ENCODE measurements at regions not wholly inside any gene's neighbourhood (a gene's known extent, or its start where the extent isn't known, plus 50 kb on each side); places are given as distances from the start of the nearest gene placed in this dataset.

DNA sequence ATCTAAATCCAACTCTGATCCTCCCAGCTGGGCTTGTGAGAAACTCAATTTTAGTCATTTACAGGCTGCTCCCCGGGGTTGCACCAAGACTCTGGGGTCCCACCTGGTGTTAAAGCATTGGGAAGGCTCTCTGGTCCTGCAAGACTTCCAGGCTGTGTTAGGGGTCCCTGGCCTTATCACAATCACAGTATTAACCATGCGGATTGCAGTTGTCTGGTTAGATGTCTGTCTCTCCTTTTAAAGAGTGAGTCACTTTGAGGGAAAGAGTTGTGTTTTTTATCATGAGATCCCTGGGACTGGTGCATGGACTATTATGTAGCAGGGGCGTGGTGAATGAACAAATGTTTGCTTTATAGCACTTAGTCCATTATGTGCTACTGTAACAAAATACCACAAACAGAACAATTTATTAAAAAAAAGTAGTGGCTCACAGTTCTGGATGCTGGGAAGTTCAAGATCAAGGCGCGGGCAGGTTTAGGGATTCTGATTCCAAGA, 531.4 kb downstream of the FUT8 start:
- Histone ChIP-seq H3K4me3 (ENCODE audit: low read length in 2 of 2) (no peak overlapping the region), H3K9me3 (ENCODE audit: control insufficient read depth in 2 of 2, low read length in 2 of 2) (peaks cover 0 to 2% of the 10 kb centered on the region in 2 donors), H3K9ac (ENCODE audit: low read length in 2 of 2) (no peak overlapping the region), H3K27me3 (ENCODE audit: control insufficient read depth in 1 of 2, insufficient read depth in 2 of 2, low read length in 2 of 2) (peaks cover 0 to 3% of the 10 kb centered on the region in 2 donors), H3K27ac (ENCODE audit: low read length) (no peak overlapping the region), H3K36me3 (ENCODE audit: control insufficient read depth in 2 of 2, insufficient read depth in 2 of 2, low read length in 2 of 2) (no peaks in the 10 kb centered on the region), H3K4me1 (ENCODE audit: control insufficient read depth, insufficient read depth, low read length) (no peaks in the 10 kb centered on the region)

- H3K36me3 ChIP-seq (ENCODE audit: control insufficient read depth in 2 of 2, insufficient read depth in 2 of 2, low read length in 2 of 2) = no peaks in the 10 kb centered on the region
- H3K9ac ChIP-seq (ENCODE audit: low read length in 2 of 2) = no peak overlapping the region
- H3K4me1 ChIP-seq (ENCODE audit: control insufficient read depth, insufficient read depth, low read length) = no peaks in the 10 kb centered on the region
- H3K9me3 ChIP-seq (ENCODE audit: control insufficient read depth in 2 of 2, low read length in 2 of 2) = peaks cover 0 to 2% of the 10 kb centered on the region in 2 donors
- H3K4me3 ChIP-seq (ENCODE audit: low read length in 2 of 2) = no peak overlapping the region
- H3K27me3 ChIP-seq (ENCODE audit: control insufficient read depth in 1 of 2, insufficient read depth in 2 of 2, low read length in 2 of 2) = peaks cover 0 to 3% of the 10 kb centered on the region in 2 donors
- H3K27ac ChIP-seq (ENCODE audit: low read length) = no peak overlapping the region
Measured at GRCh38 chr14:65945327-65945726, 532.8 kb downstream of the FUT8 start.

GRCh38 chr14:65946494-65946893, 534.0 kb downstream of the FUT8 start:
- Histone ChIP-seq H3K9me3 (ENCODE audit: control insufficient read depth in 2 of 2, low read length in 2 of 2) (peaks cover 0 to 2% of the 10 kb centered on the region in 2 donors), H3K27me3 (ENCODE audit: control insufficient read depth in 1 of 2, insufficient read depth in 2 of 2, low read length in 2 of 2) (peaks cover 0 to 3% of the 10 kb centered on the region in 2 donors), H3K4me1 (ENCODE audit: control insufficient read depth, insufficient read depth, low read length) (no peaks in the 10 kb centered on the region), H3K9ac (ENCODE audit: low read length in 2 of 2) (no peak overlapping the region), H3K36me3 (ENCODE audit: control insufficient read depth in 2 of 2, insufficient read depth in 2 of 2, low read length in 2 of 2) (no peaks in the 10 kb centered on the region), H3K4me3 (ENCODE audit: low read length in 2 of 2) (no peak overlapping the region), H3K27ac (ENCODE audit: low read length) (no peak overlapping the region)

- peaks cover 0 to 3% of the 10 kb centered on the region in 2 donors for H3K27me3 ChIP-seq (ENCODE audit: control insufficient read depth in 1 of 2, insufficient read depth in 2 of 2, low read length in 2 of 2)
- no peak overlapping the region for H3K9ac ChIP-seq (ENCODE audit: low read length in 2 of 2)
- H3K4me1 ChIP-seq (ENCODE audit: control insufficient read depth, insufficient read depth, low read length) = no peaks in the 10 kb centered on the region
- H3K27ac ChIP-seq (ENCODE audit: low read length) = no peak overlapping the region
- H3K9me3 ChIP-seq (ENCODE audit: control insufficient read depth in 2 of 2, low read length in 2 of 2) = peaks cover 0 to 2% of the 10 kb centered on the region in 2 donors
- H3K36me3 ChIP-seq (ENCODE audit: control insufficient read depth in 2 of 2, insufficient read depth in 2 of 2, low read length in 2 of 2) = no peaks in the 10 kb centered on the region
- no peak overlapping the region for H3K4me3 ChIP-seq (ENCODE audit: low read length in 2 of 2)
Measured at GRCh38 chr14:65948302-65948701, 535.8 kb downstream of the FUT8 start.

- Histone ChIP-seq H3K27ac (ENCODE audit: low read length) (no peak overlapping the region), H3K36me3 (ENCODE audit: control insufficient read depth in 2 of 2, insufficient read depth in 2 of 2, low read length in 2 of 2) (no peaks in the 10 kb centered on the region), H3K27me3 (ENCODE audit: control insufficient read depth in 1 of 2, insufficient read depth in 2 of 2, low read length in 2 of 2) (peaks cover 0 to 3% of the 10 kb centered on the region in 2 donors)
Measured at GRCh38 chr14:65949711-65950516, 536.3 kb upstream of the CCDC196 start.

DNA sequence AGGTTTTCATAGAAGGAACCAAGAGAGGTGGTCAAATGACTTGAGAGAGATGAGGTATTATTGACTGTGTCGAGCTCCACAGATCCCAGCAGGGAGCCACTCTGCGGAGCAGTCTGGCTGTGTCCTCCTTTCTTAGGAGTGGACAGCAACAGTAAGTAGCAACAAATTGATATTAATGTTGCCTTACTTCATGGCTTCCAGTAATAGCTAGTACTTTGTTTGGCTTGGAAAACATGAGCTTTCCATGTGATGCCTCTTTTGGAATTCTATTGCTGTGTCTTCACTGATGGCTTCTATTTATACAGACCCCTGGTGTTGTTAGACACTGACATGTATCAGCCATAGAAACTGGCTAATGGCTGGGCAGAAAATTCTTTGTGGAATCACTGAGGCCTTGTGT, 531.2 kb upstream of the CCDC196 start:
- no peak overlapping the region for H3K27ac ChIP-seq (ENCODE audit: low read length)
- no peaks in the 10 kb centered on the region for H3K4me1 ChIP-seq (ENCODE audit: control insufficient read depth, insufficient read depth, low read length)
- H3K9ac ChIP-seq (ENCODE audit: low read length in 2 of 2) = no peak overlapping the region
- H3K4me3 ChIP-seq (ENCODE audit: low read length in 2 of 2) = no peak overlapping the region
- no peaks in the 10 kb centered on the region for H3K9me3 ChIP-seq (ENCODE audit: control insufficient read depth in 2 of 2, low read length in 2 of 2)
- no peaks in the 10 kb centered on the region for H3K27me3 ChIP-seq (ENCODE audit: control insufficient read depth in 1 of 2, insufficient read depth in 2 of 2, low read length in 2 of 2)
- H3K36me3 ChIP-seq (ENCODE audit: control insufficient read depth in 2 of 2, insufficient read depth in 2 of 2, low read length in 2 of 2) = no peaks in the 10 kb centered on the region

More at GRCh38 chr14:65949711-65950516, 536.3 kb upstream of the CCDC196 start:
- Histone ChIP-seq H3K4me1 (ENCODE audit: control insufficient read depth, insufficient read depth, low read length) (no peaks in the 10 kb centered on the region), H3K9me3 (ENCODE audit: control insufficient read depth in 2 of 2, low read length in 2 of 2) (peaks cover 0 to 2% of the 10 kb centered on the region in 2 donors), H3K4me3 (ENCODE audit: low read length in 2 of 2) (no peak overlapping the region), H3K9ac (ENCODE audit: low read length in 2 of 2) (no peak overlapping the region)

DNA sequence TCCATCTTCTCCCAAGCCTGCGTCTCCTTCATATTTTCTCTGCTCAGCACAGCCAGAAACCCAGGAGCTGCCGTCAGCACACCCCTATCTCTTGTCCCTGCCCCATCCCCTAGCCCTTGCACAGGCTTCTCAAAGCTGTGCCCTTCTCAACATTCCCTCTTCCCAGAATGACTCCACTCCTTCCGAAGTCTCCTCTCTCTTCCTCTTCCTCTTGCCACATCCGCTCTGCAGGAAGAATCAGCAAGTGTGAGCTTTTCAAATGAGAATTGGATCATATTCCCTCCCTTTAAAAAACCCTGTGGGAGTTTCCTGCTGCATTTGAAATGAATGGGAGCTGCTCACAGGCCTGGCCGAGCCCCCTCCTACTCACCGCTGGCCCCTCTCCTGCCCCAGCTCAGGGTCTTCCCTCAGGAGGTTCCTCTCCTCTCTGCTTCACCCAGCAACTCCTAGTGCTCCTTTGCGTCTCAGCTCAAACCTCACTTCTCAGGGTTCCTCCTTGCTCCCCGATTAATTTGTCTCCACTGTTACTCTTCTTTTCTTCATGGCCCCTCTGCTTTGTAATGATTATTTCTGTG, 528.5 kb upstream of the CCDC196 start:
- no peak overlapping the region for H3K27ac ChIP-seq (ENCODE audit: low read length)

DNA sequence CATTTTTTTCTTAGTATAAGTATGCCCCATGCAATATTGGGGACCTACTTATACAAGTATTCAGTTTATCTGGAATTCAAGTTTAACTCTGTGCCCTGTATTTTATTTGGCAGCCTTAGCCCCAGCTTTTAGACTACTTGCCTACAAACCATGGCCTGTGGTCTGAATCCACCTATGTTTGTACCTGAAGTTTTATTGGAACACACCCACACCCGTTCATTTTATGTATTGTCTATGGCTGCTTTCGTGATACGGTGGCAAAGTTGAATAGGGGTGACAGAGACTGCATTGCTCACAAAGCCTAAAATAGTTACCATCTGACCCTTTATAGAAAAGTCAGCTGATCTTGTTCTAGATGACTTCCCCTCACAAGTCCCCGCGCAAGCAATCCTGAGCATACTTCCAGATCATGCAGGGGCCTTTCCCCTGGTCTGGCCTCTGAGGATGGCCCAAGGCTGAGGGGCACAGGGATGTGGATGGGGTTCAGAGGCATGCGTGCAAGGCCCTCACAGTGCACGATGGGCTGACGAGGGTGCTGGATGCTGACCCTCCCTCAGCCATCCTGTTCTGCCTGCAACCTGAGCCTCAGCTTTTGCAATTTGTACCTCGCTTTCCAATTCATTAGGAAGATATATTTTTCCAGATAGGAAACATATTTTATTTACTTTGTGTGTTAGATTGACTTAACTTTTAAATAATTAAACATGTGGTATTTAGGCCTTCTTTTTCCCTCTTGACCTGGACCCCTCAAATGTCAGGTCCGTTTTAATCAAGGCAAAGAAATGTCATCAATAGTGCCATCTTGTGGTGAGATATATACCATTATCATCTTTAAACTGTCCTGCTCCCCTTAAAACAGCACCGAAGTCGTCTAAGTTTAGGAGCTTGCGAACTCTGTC, 527.3 kb upstream of the CCDC196 start:
- Histone ChIP-seq H3K9ac (ENCODE audit: low read length in 2 of 2) (no peak overlapping the region), H3K36me3 (ENCODE audit: control insufficient read depth in 2 of 2, insufficient read depth in 2 of 2, low read length in 2 of 2) (no peaks in the 10 kb centered on the region), H3K4me1 (ENCODE audit: control insufficient read depth, insufficient read depth, low read length) (no peaks in the 10 kb centered on the region), H3K4me3 (ENCODE audit: low read length in 2 of 2) (no peak overlapping the region), H3K27me3 (ENCODE audit: control insufficient read depth in 1 of 2, insufficient read depth in 2 of 2, low read length in 2 of 2) (peaks cover 2 to 3% of the 10 kb centered on the region in 2 donors), H3K27ac (ENCODE audit: low read length) (no peak overlapping the region), H3K9me3 (ENCODE audit: control insufficient read depth in 2 of 2, low read length in 2 of 2) (no peaks in the 10 kb centered on the region)

More for the DNA sequence above, 528.5 kb upstream of the CCDC196 start:
- Histone ChIP-seq H3K4me1 (ENCODE audit: control insufficient read depth, insufficient read depth, low read length) (no peaks in the 10 kb centered on the region), H3K36me3 (ENCODE audit: control insufficient read depth in 2 of 2, insufficient read depth in 2 of 2, low read length in 2 of 2) (no peaks in the 10 kb centered on the region), H3K27me3 (ENCODE audit: control insufficient read depth in 1 of 2, insufficient read depth in 2 of 2, low read length in 2 of 2) (peaks cover under 1 to 2% of the 10 kb centered on the region in 2 donors), H3K9me3 (ENCODE audit: control insufficient read depth in 2 of 2, low read length in 2 of 2) (no peaks in the 10 kb centered on the region), H3K4me3 (ENCODE audit: low read length in 2 of 2) (no peak overlapping the region), H3K9ac (ENCODE audit: low read length in 2 of 2) (no peak overlapping the region)

- Histone ChIP-seq H3K4me3 (ENCODE audit: low read length in 2 of 2) (no peak overlapping the region), H3K27ac (ENCODE audit: low read length) (no peak overlapping the region), H3K36me3 (ENCODE audit: control insufficient read depth in 2 of 2, insufficient read depth in 2 of 2, low read length in 2 of 2) (no peaks in the 10 kb centered on the region), H3K9ac (ENCODE audit: low read length in 2 of 2) (no peak overlapping the region), H3K4me1 (ENCODE audit: control insufficient read depth, insufficient read depth, low read length) (no peaks in the 10 kb centered on the region), H3K27me3 (ENCODE audit: control insufficient read depth in 1 of 2, insufficient read depth in 2 of 2, low read length in 2 of 2) (peaks cover 2 to 3% of the 10 kb centered on the region in 2 donors), H3K9me3 (ENCODE audit: control insufficient read depth in 2 of 2, low read length in 2 of 2) (no peaks in the 10 kb centered on the region)
Measured at GRCh38 chr14:65959563-65960024, 526.6 kb upstream of the CCDC196 start.

DNA sequence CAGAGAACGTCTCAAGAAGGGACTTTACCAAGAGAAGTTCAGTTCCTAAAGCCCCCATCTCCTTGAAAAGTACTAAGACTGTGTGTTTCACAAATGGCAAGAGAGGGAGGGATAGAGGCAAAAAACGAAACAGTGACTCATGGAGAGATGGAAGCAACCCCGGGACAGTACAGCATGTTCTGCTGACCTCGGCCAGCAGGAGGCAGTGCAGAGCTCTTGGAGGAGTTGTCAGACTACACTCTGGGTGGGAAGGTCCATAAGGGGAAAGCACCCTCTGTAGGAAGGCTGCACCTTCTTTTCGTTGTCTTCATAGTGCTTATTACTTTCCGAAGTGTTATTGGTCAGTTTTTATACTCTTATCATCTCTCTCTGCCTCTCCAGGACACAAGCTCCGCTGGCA, 525.2 kb upstream of the CCDC196 start:
- Histone ChIP-seq H3K4me3 (ENCODE audit: low read length in 2 of 2) (no peak overlapping the region), H3K27me3 (ENCODE audit: control insufficient read depth in 1 of 2, insufficient read depth in 2 of 2, low read length in 2 of 2) (peaks cover 2 to 3% of the 10 kb centered on the region in 2 donors), H3K36me3 (ENCODE audit: control insufficient read depth in 2 of 2, insufficient read depth in 2 of 2, low read length in 2 of 2) (no peaks in the 10 kb centered on the region), H3K9me3 (ENCODE audit: control insufficient read depth in 2 of 2, low read length in 2 of 2) (no peaks in the 10 kb centered on the region), H3K27ac (ENCODE audit: low read length) (no peak overlapping the region), H3K9ac (ENCODE audit: low read length in 2 of 2) (no peak overlapping the region), H3K4me1 (ENCODE audit: control insufficient read depth, insufficient read depth, low read length) (no peaks in the 10 kb centered on the region)
